Hepatocyte (in vitro differentiated cells): ENCODE measurements at regions not wholly inside any gene's neighbourhood (a gene's known extent, or its start where the extent isn't known, plus 50 kb on each side); places are given as distances from the start of the nearest gene placed in this dataset.

Experiments used
- DNase-seq: peaks from one replicate; pipeline ENCODE4 v3.0.0-alpha.2; 2016; ENCODE audit warnings: low spot score
- H2AFZ ChIP-seq: fragments of 200-600 bp; sonication (generic); 2 replicates; pipeline ENCODE4 v1.6.0; 2016; ENCODE audit warnings: antibody characterized with exemption, mild to moderate bottlenecking
- H3K27ac ChIP-seq: fragments of 200-600 bp; sonication (generic); 2 replicates; pipeline ENCODE4 v1.5.1; 2016; ENCODE audit warnings: mild to moderate bottlenecking
- H3K27me3 ChIP-seq: fragments of 200-600 bp; sonication (generic); 2 replicates; pipeline ENCODE4 v1.6.1; 2016
- H3K36me3 ChIP-seq: fragments of 200-600 bp; sonication (generic); replicated peaks from 2 replicates; pipeline ENCODE4 v1.5.1; 2016; ENCODE audit warnings: low read depth; ENCODE audit not compliant: insufficient read depth
- H3K4me1 ChIP-seq: fragments of 200-600 bp; sonication (generic); 2 replicates; pipeline ENCODE4 v1.5.1; 2016; ENCODE audit warnings: mild to moderate bottlenecking, moderate library complexity; ENCODE audit not compliant: insufficient read depth
- H3K4me2 ChIP-seq: fragments of 200-600 bp; sonication (generic); 2 replicates; pipeline ENCODE4 v1.6.0; 2016
- H3K4me3 ChIP-seq: fragments of 200-600 bp; sonication (generic); 2 replicates; pipeline ENCODE4 v1.5.1; 2016; ENCODE audit warnings: mild to moderate bottlenecking
- H3K79me2 ChIP-seq: fragments of 200-600 bp; sonication (generic); 2 replicates; pipeline ENCODE4 v1.6.0; 2017; ENCODE audit warnings: mild to moderate bottlenecking
- H3K9me2 ChIP-seq: fragments of 200-600 bp; sonication (generic); replicated peaks from 2 replicates; pipeline ENCODE4 v1.6.0; 2017; ENCODE audit warnings: mild to moderate bottlenecking; ENCODE audit not compliant: insufficient read depth
- H3K9me3 ChIP-seq: fragments of 200-600 bp; sonication (generic); 2 replicates; pipeline ENCODE4 v1.5.1; 2016; ENCODE audit warnings: low read depth, mild to moderate bottlenecking
- H4K20me1 ChIP-seq: fragments of 200-600 bp; sonication (generic); 2 replicates; pipeline ENCODE4 v1.6.0; 2016; ENCODE audit warnings: mild to moderate bottlenecking; ENCODE audit not compliant: insufficient read depth, poor library complexity, severe bottlenecking
- CTCF ChIP-seq: fragments of 200-600 bp; sonication (generic); IDR thresholded peaks from 2 replicates; pipeline ENCODE4 v1.5.1; 2016; ENCODE audit warnings: antibody characterized with exemption, mild to moderate bottlenecking; ENCODE audit not compliant: poor library complexity
- EZH2 ChIP-seq: fragments of 200-600 bp; sonication (generic); IDR thresholded peaks from 2 replicates; pipeline ENCODE4 v1.6.1; 2016; ENCODE audit warnings: antibody characterized with exemption, mild to moderate bottlenecking, borderline replicate concordance
- EZH2phosphoT487 ChIP-seq: fragments of 200-600 bp; sonication (generic); IDR thresholded peaks from one replicate; pipeline ENCODE4 v1.6.1; 2018; ENCODE audit warnings: antibody characterized with exemption, mild to moderate bottlenecking, low read depth, moderate library complexity; ENCODE audit not compliant: unreplicated experiment, severe bottlenecking
- WGBS: methylation state at CpG from one replicate; pipeline ENCODE4 v1.1.6; 2016; ENCODE audit warnings: low lambda C conversion rate; ENCODE audit errors: missing lambda C conversion rate; 5-methylcytosine and 5-hydroxymethylcytosine counted together

- H2AFZ ChIP-seq: no peak overlapping the region
- TF ChIP-seq CTCF: no peak
- TF ChIP-seq EZH2: no peak
- TF ChIP-seq EZH2phosphoT487: no peak
- WGBS: 77% methylated on average over 1 of the region's 1 CpG
Measured at GRCh38 chr4:163762741-163763140, 268.3 kb downstream of the TMA16 start.

DNA sequence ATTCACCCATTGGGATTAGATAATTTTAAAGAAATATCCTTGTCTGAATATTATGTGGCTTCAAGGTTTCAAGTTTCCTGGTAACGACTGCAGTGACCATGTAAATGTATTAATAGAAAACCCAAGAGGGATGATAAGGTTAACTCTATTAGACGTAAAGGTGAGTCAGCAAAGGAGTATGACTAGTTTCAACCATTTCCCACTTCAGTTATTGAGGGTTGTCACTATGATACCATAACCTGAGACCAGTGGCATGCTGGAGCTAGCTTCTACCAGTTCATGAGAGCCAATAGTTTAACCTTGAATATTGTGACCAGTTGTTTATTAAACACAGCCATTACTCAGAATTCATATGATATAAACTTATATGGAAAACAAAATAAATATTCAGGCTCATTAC lies 270.1 kb downstream of the TMA16 start:
- Histone ChIP-seq H3K79me2 (no peaks in the 10 kb centered on the region), H3K36me3 (no peaks in the 10 kb centered on the region), H3K27me3 (no peaks in the 10 kb centered on the region), H2AFZ (no peak overlapping the region), H3K9me2 (no peaks in the 10 kb centered on the region), H3K4me1 (no peaks in the 10 kb centered on the region), H3K4me2 (no peak overlapping the region), H3K9me3 (no peaks in the 10 kb centered on the region), H3K4me3 (no peak overlapping the region), H3K27ac (no peak overlapping the region), H4K20me1 (no peaks in the 10 kb centered on the region)
- 90% methylated on average over 2 of the region's 2 CpGs for WGBS
- TF ChIP-seq EZH2phosphoT487 (no peak), EZH2 (no peak), CTCF (no peak)
- DNase-seq: no peak

More at GRCh38 chr4:163762741-163763140, 268.3 kb downstream of the TMA16 start:
- Histone ChIP-seq H3K4me2 (no peak overlapping the region), H3K79me2 (no peaks in the 10 kb centered on the region), H3K4me1 (no peaks in the 10 kb centered on the region), H3K9me2 (no peaks in the 10 kb centered on the region), H3K27me3 (no peaks in the 10 kb centered on the region), H3K36me3 (no peaks in the 10 kb centered on the region), H3K9me3 (no peaks in the 10 kb centered on the region), H3K4me3 (no peak overlapping the region), H3K27ac (no peak overlapping the region), H4K20me1 (no peaks in the 10 kb centered on the region)
- DNase-seq: no peak

- H3K79me2 ChIP-seq: no peaks in the 10 kb centered on the region
- H3K36me3 ChIP-seq: no peaks in the 10 kb centered on the region
- H4K20me1 ChIP-seq: no peaks in the 10 kb centered on the region
- no peak overlapping the region for H3K27ac ChIP-seq
- no peak overlapping the region for H2AFZ ChIP-seq
- H3K4me2 ChIP-seq: no peak overlapping the region
- no peak overlapping the region for H3K4me3 ChIP-seq
- H3K4me1 ChIP-seq: no peaks in the 10 kb centered on the region
- 76% methylated on average over 3 of the region's 3 CpGs for WGBS
- no peaks in the 10 kb centered on the region for H3K27me3 ChIP-seq
- no peak for DNase-seq
- TF ChIP-seq EZH2phosphoT487 (no peak), EZH2 (no peak), CTCF (no peak)
- no peaks in the 10 kb centered on the region for H3K9me3 ChIP-seq
- no peaks in the 10 kb centered on the region for H3K9me2 ChIP-seq
Measured at GRCh38 chr4:163768014-163768413, 273.5 kb downstream of the TMA16 start.

DNA sequence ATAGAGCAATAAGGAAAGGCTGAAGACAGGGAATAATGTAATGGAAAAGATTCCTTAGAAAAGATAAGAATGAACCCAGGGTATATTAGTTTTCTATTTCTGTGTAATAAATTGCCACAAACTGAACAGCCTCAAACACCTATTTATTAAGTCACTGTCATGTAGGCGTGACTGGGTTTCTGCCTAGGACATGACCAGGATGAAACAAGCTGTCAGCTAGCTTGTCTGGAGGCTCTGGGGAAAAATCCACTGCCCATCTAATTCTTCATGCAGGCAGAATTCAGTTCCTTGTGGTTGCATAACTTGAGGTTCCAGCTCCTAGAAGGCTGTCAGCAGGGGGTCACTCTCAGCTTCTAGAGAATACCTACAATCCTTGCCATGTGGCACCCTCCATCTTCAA lies 277.7 kb downstream of the TMA16 start:
- no peaks in the 10 kb centered on the region for H3K9me3 ChIP-seq
- no peaks in the 10 kb centered on the region for H3K9me2 ChIP-seq
- H3K4me2 ChIP-seq: no peak overlapping the region
- no peak overlapping the region for H2AFZ ChIP-seq
- H3K79me2 ChIP-seq: no peaks in the 10 kb centered on the region
- no peaks in the 10 kb centered on the region for H3K36me3 ChIP-seq
- TF ChIP-seq EZH2 (no peak), EZH2phosphoT487 (no peak), CTCF (no peak)
- no peaks in the 10 kb centered on the region for H4K20me1 ChIP-seq
- DNase-seq: no peak
- H3K4me1 ChIP-seq: no peaks in the 10 kb centered on the region
- no peaks in the 10 kb centered on the region for H3K27me3 ChIP-seq
- WGBS: 84% methylated on average over 1 of the region's 1 CpG
- H3K27ac ChIP-seq: no peak overlapping the region
- H3K4me3 ChIP-seq: no peak overlapping the region
